Smooth muscle cell (in vitro differentiated cells): ENCODE measurements at regions not wholly inside any gene's neighbourhood (a gene's known extent, or its start where the extent isn't known, plus 50 kb on each side); places are given as distances from the start of the nearest gene placed in this dataset.

ENCODE experiments used
- DNase-seq: peaks from one replicate; lab custom pipeline; 2025; ENCODE audit not compliant: unreplicated experiment; lab: John Stamatoyannopoulos, UW
- H2AFZ ChIP-seq: fragments of 200-600 bp; sonication (generic); 2 replicates; pipeline ENCODE4 v1.6.0; 2016; ENCODE audit warnings: antibody characterized with exemption, low read depth, mild to moderate bottlenecking
- H3F3A ChIP-seq: fragments of 200-600 bp; sonication (generic); 2 replicates; pipeline ENCODE4 v1.6.0; 2017; ENCODE audit warnings: antibody characterized with exemption, low read depth
- H3K27ac ChIP-seq: fragments of 200-600 bp; sonication (generic); 2 replicates; pipeline ENCODE4 v1.5.1; 2016; ENCODE audit warnings: low read depth, mild to moderate bottlenecking
- H3K27me3 ChIP-seq: fragments of 200-600 bp; sonication (generic); 2 replicates; pipeline ENCODE4 v1.6.1; 2016; ENCODE audit warnings: low read depth, mild to moderate bottlenecking
- H3K36me3 ChIP-seq: fragments of 200-600 bp; sonication (generic); 2 replicates; pipeline ENCODE4 v1.5.1; 2016; ENCODE audit warnings: low read depth
- H3K4me1 ChIP-seq: fragments of 200-600 bp; sonication (generic); 2 replicates; pipeline ENCODE4 v1.5.1; 2016; ENCODE audit warnings: low read depth
- H3K4me2 ChIP-seq: fragments of 200-600 bp; sonication (generic); 2 replicates; pipeline ENCODE4 v1.6.0; 2016; ENCODE audit warnings: mild to moderate bottlenecking
- H3K4me3 ChIP-seq: fragments of 200-600 bp; sonication (generic); 2 replicates; pipeline ENCODE4 v1.5.1; 2016; ENCODE audit warnings: mild to moderate bottlenecking
- H3K79me2 ChIP-seq: fragments of 200-600 bp; sonication (generic); 2 replicates; pipeline ENCODE4 v1.6.0; 2016; ENCODE audit warnings: low read depth, mild to moderate bottlenecking
- H3K9ac ChIP-seq: fragments of 200-600 bp; sonication (generic); 2 replicates; pipeline ENCODE4 v1.6.0; 2016; ENCODE audit warnings: low read depth
- H3K9me3 ChIP-seq: fragments of 200-600 bp; sonication (generic); replicated peaks from 2 replicates; pipeline ENCODE4 v1.5.1; 2016; ENCODE audit warnings: low read depth
- H4K20me1 ChIP-seq: fragments of 200-600 bp; sonication (generic); 2 replicates; pipeline ENCODE4 v1.6.0; 2016; ENCODE audit warnings: low read depth
- CTCF ChIP-seq: fragments of 200-600 bp; sonication (generic); IDR thresholded peaks from 2 replicates; pipeline ENCODE4 v1.5.1; 2017; ENCODE audit warnings: borderline replicate concordance, mild to moderate bottlenecking, antibody characterized with exemption; ENCODE audit not compliant: insufficient read depth, poor library complexity, severe bottlenecking
- WGBS: methylation state at CpG from one replicate; pipeline ENCODE4 v1.1.7; 2016; ENCODE audit warnings: low lambda C conversion rate; 5-methylcytosine and 5-hydroxymethylcytosine counted together

GRCh38 chr3:24623657-24624056 lies 129.0 kb upstream of the THRB start:
- H3K27me3 ChIP-seq: peaks cover 7% of the 10 kb centered on the region
- no peak overlapping the region for H2AFZ ChIP-seq
- H3K4me1 ChIP-seq: no peaks in the 10 kb centered on the region
- no peaks in the 10 kb centered on the region for H3K9me3 ChIP-seq
- WGBS: 89% methylated on average over 3 of the region's 3 CpGs
- no peak overlapping the region for H3K27ac ChIP-seq
- DNase-seq: no peak
- H3F3A ChIP-seq: no peaks in the 10 kb centered on the region
- no peaks in the 10 kb centered on the region for H3K79me2 ChIP-seq
- TF ChIP-seq CTCF: no peak
- no peaks in the 10 kb centered on the region for H3K36me3 ChIP-seq
- H3K9ac ChIP-seq: no peak overlapping the region
- H3K4me2 ChIP-seq: no peak overlapping the region
- H4K20me1 ChIP-seq: no peaks in the 10 kb centered on the region
- no peak overlapping the region for H3K4me3 ChIP-seq

GRCh38 chr3:24624938-24625681 lies 130.5 kb upstream of the THRB start:
- H3K4me1 ChIP-seq: no peaks in the 10 kb centered on the region
- no peak for DNase-seq
- H3K4me3 ChIP-seq: no peak overlapping the region
- H3K36me3 ChIP-seq: no peaks in the 10 kb centered on the region
- TF ChIP-seq CTCF: no peak
- H3K79me2 ChIP-seq: no peaks in the 10 kb centered on the region
- no peak overlapping the region for H3K27ac ChIP-seq
- H3K9me3 ChIP-seq: no peaks in the 10 kb centered on the region
- H3K27me3 ChIP-seq: no peaks in the 10 kb centered on the region
- no peak overlapping the region for H3K9ac ChIP-seq
- H4K20me1 ChIP-seq: no peaks in the 10 kb centered on the region
- 53% methylated on average over 2 of the region's 2 CpGs for WGBS
- no peak overlapping the region for H3K4me2 ChIP-seq
- no peak overlapping the region for H2AFZ ChIP-seq
- H3F3A ChIP-seq: no peaks in the 10 kb centered on the region

GRCh38 chr3:24628523-24629258 lies 134.0 kb upstream of the THRB start:
- H3K79me2 ChIP-seq: no peaks in the 10 kb centered on the region

More at GRCh38 chr3:24628523-24629258, 134.0 kb upstream of the THRB start:
- no peaks in the 10 kb centered on the region for H4K20me1 ChIP-seq
- H3K27ac ChIP-seq: no peak overlapping the region
- no peak for DNase-seq
- H3K4me2 ChIP-seq: no peak overlapping the region
- no peak overlapping the region for H3K4me3 ChIP-seq
- H3K9me3 ChIP-seq: no peaks in the 10 kb centered on the region
- no peak overlapping the region for H2AFZ ChIP-seq
- H3K27me3 ChIP-seq: no peaks in the 10 kb centered on the region
- H3K4me1 ChIP-seq: no peaks in the 10 kb centered on the region
- no peaks in the 10 kb centered on the region for H3F3A ChIP-seq
- no peak overlapping the region for H3K9ac ChIP-seq
- no peak for TF ChIP-seq CTCF
- 97% methylated on average over 4 of the region's 4 CpGs for WGBS
- no peaks in the 10 kb centered on the region for H3K36me3 ChIP-seq
